T-helper 2 cell treated with Interferon-gamma antibody and Interleukin-4, amounts not matched to agents 5 μg/mL and 100 μg/mL, for 36 hours (primary cell): ENCODE measurements at regions not wholly inside any gene's neighbourhood (a gene's known extent, or its start where the extent isn't known, plus 50 kb on each side); places are given as distances from the start of the nearest gene placed in this dataset.

Experiments used
- DNase-seq: peaks from one replicate; pipeline ENCODE4 v3.0.0; 2021; ENCODE audit warnings: low spot score
- H3K27ac Mint-ChIP-seq: one replicate; pipeline ENCODE4 v1.8.0; 2021; ENCODE audit warnings: mild to moderate bottlenecking, mixed read lengths
- H3K27me3 Mint-ChIP-seq: one replicate; pipeline ENCODE4 v1.8.0; 2021; ENCODE audit warnings: low read depth, mixed read lengths
- H3K36me3 Mint-ChIP-seq: one replicate; pipeline ENCODE4 v1.8.0; 2021; ENCODE audit warnings: low read depth, mixed read lengths
- H3K4me1 Mint-ChIP-seq: one replicate; pipeline ENCODE4 v1.8.0; 2021; ENCODE audit warnings: low read depth, mixed read lengths
- H3K4me3 Mint-ChIP-seq: one replicate; pipeline ENCODE4 v1.8.0; 2022; ENCODE audit warnings: mild to moderate bottlenecking, moderate library complexity, mixed read lengths
- H3K9me3 Mint-ChIP-seq: one replicate; pipeline ENCODE4 v1.8.0; 2021; ENCODE audit warnings: mixed read lengths

DNA sequence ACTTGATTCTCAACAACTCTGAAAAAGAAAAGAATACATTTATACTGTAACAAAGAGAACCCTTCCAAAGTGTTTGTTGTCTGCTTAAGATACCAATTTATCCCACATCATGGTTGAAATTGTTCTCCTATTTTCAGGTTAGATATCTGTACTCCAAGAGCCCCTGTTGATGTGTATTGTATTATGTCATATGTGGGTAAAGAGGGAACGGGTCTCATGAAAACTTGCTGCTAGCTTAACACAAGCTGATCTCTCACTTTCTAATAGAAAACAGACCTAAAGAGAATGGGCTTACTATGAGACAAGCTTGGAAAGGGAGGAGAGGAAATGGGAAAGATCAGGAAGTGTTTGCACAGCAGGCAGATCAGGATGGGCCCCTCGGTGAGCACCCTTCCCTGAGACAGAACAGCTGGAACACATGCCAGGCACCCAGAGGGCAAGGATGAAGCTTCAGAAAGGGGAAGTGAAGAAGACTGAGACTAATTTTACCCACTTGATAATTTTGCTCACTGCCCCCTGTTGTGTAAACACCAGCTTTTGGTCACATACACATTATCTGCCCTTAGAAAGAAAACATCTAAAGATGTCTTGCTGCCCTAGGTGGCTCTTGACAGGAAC lies 747.9 kb upstream of the CCDC54 start:
- Mint-ChIP-seq H3K27me3 (no peaks in the 10 kb centered on the region), H3K36me3 (no peaks in the 10 kb centered on the region), H3K27ac (no peak overlapping the region), H3K4me3 (no peak overlapping the region), H3K9me3 (peaks cover 7% of the 10 kb centered on the region), H3K4me1 (no peaks in the 10 kb centered on the region)
- no peak for DNase-seq

DNA sequence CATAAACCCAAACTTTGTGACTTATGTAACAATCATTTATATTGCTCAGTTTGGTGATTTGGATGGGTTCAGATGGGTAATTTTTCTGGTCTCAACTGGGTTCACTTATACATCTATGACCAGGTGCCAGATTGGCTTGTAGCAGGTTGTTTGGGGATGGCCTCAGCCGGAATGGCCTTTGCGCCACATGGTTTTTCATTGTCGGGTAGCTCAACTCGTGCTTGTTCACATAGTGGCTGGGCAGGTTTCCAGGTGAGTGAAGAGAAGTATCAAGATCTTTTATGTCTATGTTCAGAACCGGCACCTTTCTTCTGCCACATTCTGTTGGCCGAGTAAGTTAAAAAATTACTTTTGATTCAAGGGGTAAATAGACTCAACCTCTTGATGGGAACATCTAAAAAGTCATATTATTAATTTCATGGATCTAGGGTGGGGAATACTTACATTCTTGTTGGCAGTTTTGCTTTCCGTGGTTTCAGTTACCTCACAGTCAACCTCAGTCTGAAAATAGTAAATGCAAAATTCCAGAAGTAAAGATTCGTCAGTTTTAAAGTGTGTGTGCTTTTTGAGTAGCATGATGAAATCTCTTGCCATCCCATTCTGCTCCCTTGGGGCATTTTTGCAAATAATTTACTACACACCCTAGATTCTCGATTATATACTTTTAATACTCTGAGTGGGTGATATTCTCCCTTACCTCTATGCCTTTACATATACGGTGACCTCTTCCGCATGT lies 745.7 kb upstream of the CCDC54 start:
- H3K27ac Mint-ChIP-seq = no peak overlapping the region
- no peak for DNase-seq
- H3K4me3 Mint-ChIP-seq = no peak overlapping the region
- no peaks in the 10 kb centered on the region for H3K36me3 Mint-ChIP-seq
- H3K27me3 Mint-ChIP-seq = peaks cover 5% of the 10 kb centered on the region
- H3K9me3 Mint-ChIP-seq = no peaks in the 10 kb centered on the region
- H3K4me1 Mint-ChIP-seq = no peaks in the 10 kb centered on the region

GRCh38 chr3:106635271-106635670 lies 742.0 kb upstream of the CCDC54 start:
- H3K9me3 Mint-ChIP-seq = no peaks in the 10 kb centered on the region
- H3K27me3 Mint-ChIP-seq = peaks cover 5% of the 10 kb centered on the region
- no peaks in the 10 kb centered on the region for H3K36me3 Mint-ChIP-seq

DNA sequence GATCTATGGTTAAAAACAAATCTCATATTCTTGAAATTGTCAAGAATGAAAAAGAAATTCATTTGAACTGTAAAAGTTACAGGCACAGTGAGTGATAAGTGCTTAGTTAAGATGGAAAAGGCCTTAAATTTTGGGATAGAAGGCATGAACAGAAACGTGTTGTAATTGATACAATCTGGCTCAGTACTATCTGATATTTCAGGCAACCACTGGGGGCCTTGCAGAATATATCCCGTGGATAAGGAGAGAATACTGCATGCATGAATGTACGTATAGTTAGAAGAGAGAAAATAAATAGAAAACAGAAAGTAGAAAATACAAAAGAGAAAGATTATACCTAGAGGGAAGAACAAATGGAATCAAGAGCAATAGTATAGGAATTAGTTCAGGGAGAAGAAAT lies 741.4 kb upstream of the CCDC54 start:
- Mint-ChIP-seq H3K4me3 (no peak overlapping the region), H3K9me3 (no peaks in the 10 kb centered on the region), H3K27me3 (peaks cover 5% of the 10 kb centered on the region), H3K36me3 (no peaks in the 10 kb centered on the region), H3K4me1 (no peaks in the 10 kb centered on the region), H3K27ac (no peak overlapping the region)
- DNase-seq = no peak

More at GRCh38 chr3:106635271-106635670, 742.0 kb upstream of the CCDC54 start:
- Mint-ChIP-seq H3K4me3 (no peak overlapping the region), H3K27ac (no peak overlapping the region), H3K4me1 (no peaks in the 10 kb centered on the region)
- no peak for DNase-seq

DNA sequence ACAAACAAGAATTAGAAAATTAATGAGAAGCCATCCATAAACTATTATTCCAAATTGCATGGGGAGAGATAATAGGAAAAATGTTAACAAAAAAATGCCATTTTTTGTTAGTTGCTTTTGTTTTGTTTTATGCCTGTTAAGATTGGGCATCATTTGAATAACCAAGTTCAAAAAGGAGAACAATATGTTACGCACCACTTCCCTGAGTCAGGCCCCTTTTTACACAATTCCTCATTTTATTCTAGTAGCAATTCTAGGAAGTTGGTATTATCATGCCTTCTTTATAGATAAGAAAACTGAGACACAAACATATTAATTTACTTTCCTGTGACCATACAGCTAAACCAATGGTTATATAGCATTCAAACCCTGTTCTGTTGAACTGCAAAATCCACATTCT lies 736.9 kb upstream of the CCDC54 start:
- Mint-ChIP-seq H3K36me3 (no peaks in the 10 kb centered on the region), H3K27me3 (no peaks in the 10 kb centered on the region), H3K27ac (no peak overlapping the region), H3K4me1 (no peaks in the 10 kb centered on the region), H3K9me3 (no peaks in the 10 kb centered on the region), H3K4me3 (no peak overlapping the region)
- no peak for DNase-seq

- no peaks in the 10 kb centered on the region for H3K9me3 Mint-ChIP-seq
- H3K36me3 Mint-ChIP-seq = no peaks in the 10 kb centered on the region
- no peak overlapping the region for H3K4me3 Mint-ChIP-seq
- DNase-seq = no peak
- H3K27ac Mint-ChIP-seq = no peak overlapping the region
- no peaks in the 10 kb centered on the region for H3K4me1 Mint-ChIP-seq
- H3K27me3 Mint-ChIP-seq = no peaks in the 10 kb centered on the region
These were observed 735.1 kb upstream of the CCDC54 start for GRCh38 chr3:106642161-106642560.

- no peaks in the 10 kb centered on the region for H3K36me3 Mint-ChIP-seq
- no peak overlapping the region for H3K4me3 Mint-ChIP-seq
- DNase-seq = no peak
- H3K27ac Mint-ChIP-seq = no peak overlapping the region
- no peaks in the 10 kb centered on the region for H3K4me1 Mint-ChIP-seq
- no peaks in the 10 kb centered on the region for H3K27me3 Mint-ChIP-seq
- no peaks in the 10 kb centered on the region for H3K9me3 Mint-ChIP-seq
These were observed 733.5 kb upstream of the CCDC54 start for GRCh38 chr3:106643684-106644161.

DNA sequence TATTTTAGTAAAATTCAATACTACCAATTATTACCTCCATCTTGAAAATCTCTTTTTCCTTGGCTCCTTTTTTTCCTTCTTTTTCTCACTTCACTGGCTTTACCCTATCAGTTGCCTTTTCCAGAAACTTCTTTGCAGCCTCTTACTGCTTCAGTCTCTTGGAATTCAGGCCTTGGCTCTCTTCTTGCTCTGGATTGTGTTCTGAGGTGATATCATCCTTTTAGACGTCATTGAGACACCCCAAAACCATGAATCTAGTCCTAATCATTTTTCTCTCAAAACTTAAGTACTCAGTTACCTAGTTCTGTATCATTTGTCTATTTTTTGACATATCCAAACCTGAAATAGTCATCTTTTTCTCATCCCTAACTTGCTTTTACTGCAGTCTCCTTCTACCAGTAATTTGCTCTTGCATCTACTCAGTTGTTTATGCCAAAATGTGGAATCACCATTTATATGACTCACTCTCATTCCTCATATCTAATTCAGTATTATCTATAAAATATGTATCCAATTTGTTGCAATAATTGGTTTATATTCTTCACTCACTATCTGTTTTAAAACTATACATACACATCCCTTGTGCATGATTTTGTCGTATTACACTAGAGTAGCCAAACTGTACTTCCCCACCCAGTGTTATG lies 703.2 kb upstream of the CCDC54 start:
- H3K9me3 Mint-ChIP-seq = no peaks in the 10 kb centered on the region
- no peaks in the 10 kb centered on the region for H3K27me3 Mint-ChIP-seq
- no peaks in the 10 kb centered on the region for H3K36me3 Mint-ChIP-seq
- H3K4me3 Mint-ChIP-seq = no peak overlapping the region
- DNase-seq = no peak
- no peaks in the 10 kb centered on the region for H3K4me1 Mint-ChIP-seq
- H3K27ac Mint-ChIP-seq = no peak overlapping the region

DNA sequence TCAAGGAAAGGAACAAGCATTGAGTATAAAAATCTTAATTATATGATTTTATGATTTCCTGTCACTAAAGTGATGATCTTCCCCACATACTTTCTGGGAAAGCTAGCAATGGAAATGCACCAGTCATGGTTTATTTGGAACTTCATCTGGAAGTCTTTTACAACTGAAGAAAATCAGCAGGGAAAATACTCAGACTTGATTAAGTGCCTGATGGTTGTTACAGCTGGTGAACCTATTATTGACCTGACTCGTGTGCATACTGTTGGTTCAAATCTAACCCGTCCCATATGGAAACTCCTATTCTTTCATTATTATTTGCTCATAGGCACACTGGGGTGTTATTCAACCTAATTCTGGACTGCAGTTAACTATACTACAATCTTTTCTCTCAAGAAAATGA lies 701.8 kb upstream of the CCDC54 start:
- no peak overlapping the region for H3K4me3 Mint-ChIP-seq
- no peaks in the 10 kb centered on the region for H3K27me3 Mint-ChIP-seq
- no peaks in the 10 kb centered on the region for H3K9me3 Mint-ChIP-seq
- no peak overlapping the region for H3K27ac Mint-ChIP-seq
- no peak for DNase-seq
- H3K4me1 Mint-ChIP-seq = no peaks in the 10 kb centered on the region
- H3K36me3 Mint-ChIP-seq = no peaks in the 10 kb centered on the region

DNA sequence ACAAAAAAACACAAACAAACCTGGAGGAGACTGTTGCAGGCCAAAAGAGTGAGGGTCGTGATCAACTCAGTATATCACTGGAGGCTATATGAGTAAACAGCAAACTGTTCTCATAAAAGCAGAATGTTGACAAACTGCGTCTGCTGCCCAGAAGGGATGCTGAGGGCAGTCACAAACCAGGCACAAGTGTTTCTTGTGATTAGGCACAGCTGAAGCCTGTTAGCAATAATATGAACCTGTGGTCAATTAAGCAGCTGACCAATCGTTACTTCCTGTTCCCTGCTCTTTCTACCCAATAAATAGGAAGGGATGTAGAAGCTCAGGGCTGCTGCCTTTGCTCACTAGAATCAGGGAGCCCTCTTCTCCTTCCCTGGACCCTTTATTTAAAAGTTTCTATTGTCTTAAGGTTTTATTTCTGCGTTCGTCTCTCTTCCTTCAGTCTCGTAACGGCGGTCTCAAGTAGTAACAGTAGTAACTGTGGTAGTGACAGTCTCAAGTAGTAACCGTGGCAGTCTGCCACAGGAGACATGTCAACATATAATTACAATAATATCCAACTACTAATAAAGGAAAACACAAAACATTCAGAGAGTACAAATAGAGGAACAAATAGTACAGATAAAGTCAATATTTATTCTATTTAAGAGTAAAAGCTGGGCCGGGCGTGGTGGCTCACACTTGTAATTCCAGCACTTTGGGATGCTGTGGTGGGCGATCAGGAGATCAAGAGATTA lies 698.4 kb upstream of the CCDC54 start:
- H3K36me3 Mint-ChIP-seq = no peaks in the 10 kb centered on the region
- DNase-seq = no peak
- no peak overlapping the region for H3K4me3 Mint-ChIP-seq
- no peak overlapping the region for H3K27ac Mint-ChIP-seq
- no peaks in the 10 kb centered on the region for H3K9me3 Mint-ChIP-seq
- no peaks in the 10 kb centered on the region for H3K27me3 Mint-ChIP-seq
- no peaks in the 10 kb centered on the region for H3K4me1 Mint-ChIP-seq

GRCh38 chr3:106683953-106684620 lies 693.2 kb upstream of the CCDC54 start:
- Mint-ChIP-seq H3K36me3 (no peaks in the 10 kb centered on the region), H3K9me3 (no peaks in the 10 kb centered on the region), H3K27me3 (no peaks in the 10 kb centered on the region), H3K27ac (no peak overlapping the region), H3K4me1 (no peaks in the 10 kb centered on the region), H3K4me3 (no peak overlapping the region)
- DNase-seq = no peak

DNA sequence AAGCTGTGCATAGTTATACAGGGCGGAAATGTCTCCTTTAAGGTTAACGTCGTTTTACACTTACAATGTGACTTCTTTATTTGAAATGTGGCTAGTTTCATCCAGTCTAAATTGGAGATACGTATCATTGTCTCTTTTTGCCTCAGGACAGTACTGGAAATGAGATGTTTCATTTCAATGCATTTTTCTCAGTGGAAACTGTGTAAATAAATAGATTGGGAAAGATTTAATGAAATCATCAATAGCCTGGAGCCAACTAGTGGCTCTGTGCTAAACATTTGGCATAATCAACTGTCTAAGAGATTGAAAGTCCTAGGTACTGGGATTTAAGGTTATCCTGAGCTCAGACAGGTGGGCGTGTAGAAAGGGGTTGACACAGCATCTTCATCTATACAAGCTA lies 691.5 kb upstream of the CCDC54 start:
- no peaks in the 10 kb centered on the region for H3K36me3 Mint-ChIP-seq
- H3K27me3 Mint-ChIP-seq = no peaks in the 10 kb centered on the region
- H3K27ac Mint-ChIP-seq = no peak overlapping the region
- H3K9me3 Mint-ChIP-seq = no peaks in the 10 kb centered on the region
- DNase-seq = no peak
- H3K4me3 Mint-ChIP-seq = no peak overlapping the region
- H3K4me1 Mint-ChIP-seq = no peaks in the 10 kb centered on the region

GRCh38 chr3:106687905-106688304 lies 689.3 kb upstream of the CCDC54 start:
- H3K36me3 Mint-ChIP-seq = no peaks in the 10 kb centered on the region
- no peaks in the 10 kb centered on the region for H3K27me3 Mint-ChIP-seq
- no peaks in the 10 kb centered on the region for H3K4me1 Mint-ChIP-seq
- H3K9me3 Mint-ChIP-seq = no peaks in the 10 kb centered on the region
- no peak overlapping the region for H3K27ac Mint-ChIP-seq
- no peak overlapping the region for H3K4me3 Mint-ChIP-seq
- DNase-seq = no peak
